Thyroid gland (tissue), 4 donors: ENCODE measurements at regions not wholly inside any gene's neighbourhood (a gene's known extent, or its start where the extent isn't known, plus 50 kb on each side); places are given as distances from the start of the nearest gene placed in this dataset.

ENCODE experiments used
- DNase-seq, 2 donors: peaks; one replicate each; pipeline ENCODE4 v3.0.0-alpha.2; 2019
- H3K27ac ChIP-seq, 3 donors: fragments of 200-600 bp; sonication (generic); 1 replicate in 2 of 3; 2 replicates in 1 of 3; pipeline ENCODE4 v1.5.1; 2016 to 2019; ENCODE audit warnings: mild to moderate bottlenecking in 1 of 3, moderate library complexity in 1 of 3
- H3K27me3 ChIP-seq: fragments of 200-600 bp; sonication (generic); one replicate; pipeline ENCODE4 v1.5.1; 2019
- H3K36me3 ChIP-seq, 2 donors: fragments of 200-600 bp; sonication (generic); one replicate each; pipeline ENCODE4 v1.5.1; 2016 to 2019
- H3K4me1 ChIP-seq, 2 donors: fragments of 200-600 bp; sonication (generic); one replicate each; pipeline ENCODE4 v1.5.1; 2017 to 2019
- H3K4me3 ChIP-seq, 3 donors: fragments of 200-600 bp; sonication (generic); replicated peaks in 1 of 3; 1 replicate in 2 of 3; 2 replicates in 1 of 3; pipeline ENCODE4 v1.5.1; 2016; ENCODE audit warnings: mild to moderate bottlenecking in 1 of 3
- H3K9me3 ChIP-seq: fragments of 200-600 bp; sonication (generic); one replicate; pipeline ENCODE4 v1.5.1; 2017
- CTCF ChIP-seq, 6 experiments: fragments of 200-600 bp in 3 of 6; fragments of 450-650 bp in 3 of 6; sonication (generic) in 3 of 6; IDR thresholded peaks; one replicate each; pipeline ENCODE4 v1.5.1; 2016 to 2019; ENCODE audit warnings: antibody characterized with exemption in 6 of 6, mild to moderate bottlenecking in 2 of 6, inconsistent platforms in 1 of 6, moderate library complexity in 1 of 6
- POLR2A ChIP-seq, 2 donors: fragments of 450-650 bp; IDR thresholded peaks; one replicate each; pipeline ENCODE4 v1.6.1; 2017; ENCODE audit warnings: antibody characterized with exemption in 2 of 2, mild to moderate bottlenecking in 2 of 2, moderate library complexity in 1 of 2
- WGBS, 2 donors: methylation state at CpG; one replicate each; pipeline ENCODE4 v1.1.5; 2017; 5-methylcytosine and 5-hydroxymethylcytosine counted together
- intact Hi-C: fragments of 100-400 bp; cut with DNase I; formaldehyde crosslinking; loops from one replicate; pipeline ENCODE4 v1.15.1; 2023

- TF ChIP-seq CTCF (IDR thresholded peaks at IDR 0.05) = no peak
- TF ChIP-seq POLR2A (IDR thresholded peaks at IDR 0.05) = no peak
- Histone ChIP-seq H3K36me3 (no peaks in the 10 kb centered on the region), H3K27me3 (no peaks in the 10 kb centered on the region), H3K9me3 (no peaks in the 10 kb centered on the region), H3K4me1 (no peaks in the 10 kb centered on the region), H3K27ac (no peak overlapping the region), H3K4me3 (no peak overlapping the region)
- 77 to 84% methylated on average over 2 of the region's 2 CpGs for WGBS, 2 donors
- DNase-seq = no peak
- intact Hi-C loops = no loop called here
Measured at GRCh38 chr9:1938675-1939170, 76.4 kb upstream of the SMARCA2 start.

GRCh38 chr9:1939466-1939865 lies 75.7 kb upstream of the SMARCA2 start:
- 88 to 94% methylated on average over 1 of the region's 1 CpG for WGBS, 2 donors
- Histone ChIP-seq H3K4me1 (no peaks in the 10 kb centered on the region), H3K27me3 (no peaks in the 10 kb centered on the region), H3K27ac (no peak overlapping the region), H3K9me3 (no peaks in the 10 kb centered on the region), H3K4me3 (no peak overlapping the region), H3K36me3 (no peaks in the 10 kb centered on the region)
- TF ChIP-seq CTCF (IDR thresholded peaks at IDR 0.05) = no peak
- TF ChIP-seq POLR2A (IDR thresholded peaks at IDR 0.05) = no peak
- DNase-seq = no peak
- intact Hi-C loops = no loop called here

GRCh38 chr9:1939926-1940368 lies 75.2 kb upstream of the SMARCA2 start:
- TF ChIP-seq CTCF (IDR thresholded peaks at IDR 0.05) (peak in 5 of 6 experiments; percentile 15 to 72 (median 44)), POLR2A (IDR thresholded peaks at IDR 0.05) (no peak)
- Histone ChIP-seq H3K9me3 (no peaks in the 10 kb centered on the region), H3K27me3 (no peaks in the 10 kb centered on the region), H3K27ac (no peak overlapping the region), H3K4me1 (no peaks in the 10 kb centered on the region), H3K4me3 (no peak overlapping the region), H3K36me3 (no peaks in the 10 kb centered on the region)
- DNase-seq = peak; percentile 6 to 21
- WGBS, 2 donors = 44 to 54% methylated on average over 7 of the region's 7 CpGs
- intact Hi-C loops = loop anchor here (10.0 kb wide), 1 partner anchor 125 kb away; no protein-coding TSS in a partner anchor

- intact Hi-C loops = loop anchor here (10.0 kb wide), 1 partner anchor 123 kb away; no protein-coding TSS in a partner anchor
- TF ChIP-seq CTCF (IDR thresholded peaks at IDR 0.05) (peak in 4 of 6 experiments; percentile 16 to 54 (median 38)), POLR2A (IDR thresholded peaks at IDR 0.05) (no peak)
- Histone ChIP-seq H3K9me3 (no peaks in the 10 kb centered on the region), H3K4me3 (no peak overlapping the region), H3K36me3 (no peaks in the 10 kb centered on the region), H3K27ac (no peak overlapping the region), H3K27me3 (no peaks in the 10 kb centered on the region), H3K4me1 (no peaks in the 10 kb centered on the region)
- WGBS, 2 donors = 80 to 86% methylated on average over 3 of the region's 3 CpGs
- DNase-seq = no peak
Measured at GRCh38 chr9:1941989-1942388, 73.2 kb upstream of the SMARCA2 start.

- no peaks in the 10 kb centered on the region for H3K9me3 ChIP-seq
- H3K4me3 ChIP-seq = no peak overlapping the region
- intact Hi-C loops = loop anchor here (10.0 kb wide), 1 partner anchor 118 kb away; no protein-coding TSS in a partner anchor
- no peak for DNase-seq
- no peaks in the 10 kb centered on the region for H3K4me1 ChIP-seq
- H3K36me3 ChIP-seq = no peaks in the 10 kb centered on the region
- H3K27ac ChIP-seq = no peak overlapping the region
- H3K27me3 ChIP-seq = no peaks in the 10 kb centered on the region
- TF ChIP-seq POLR2A (IDR thresholded peaks at IDR 0.05) (no peak), CTCF (IDR thresholded peaks at IDR 0.05) (no peak)
- WGBS, 2 donors = 91% methylated on average over 7 of the region's 7 CpGs
Measured at GRCh38 chr9:1946526-1947283, 68.4 kb upstream of the SMARCA2 start.
